ENCODE measurements at regions not wholly inside any gene's neighbourhood (a gene's known extent, or its start where the extent isn't known, plus 50 kb on each side); places are given as distances from the start of the nearest gene placed in this dataset.

GRCh38 chr5:56340196-56340980 is 107.3 kb upstream of the ANKRD55 start:
- no peaks in the 10 kb centered on the region for H3K27me3 ChIP-seq (replicated peaks; ENCODE audit: insufficient read depth)
- WGBS, result 50% methylated on average over 3 of the region's 3 CpGs
- H3K4me1 ChIP-seq (replicated peaks), result no peaks in the 10 kb centered on the region
- DNase-seq (ENCODE audit: low spot score), result no peak
- no peaks in the 10 kb centered on the region for H3K36me3 ChIP-seq
- H3K9me3 ChIP-seq, result no peaks in the 10 kb centered on the region
- intact Hi-C loops (cut with DNase I), result no loop called here
- TF ChIP-seq CTCF (IDR thresholded peaks at IDR 0.05) (no peak), POLR2AphosphoS5 (IDR thresholded peaks at IDR 0.05) (no peak)
- H3K4me3 ChIP-seq, result no peak overlapping the region
- H3K27ac ChIP-seq, result no peak overlapping the region

- TF ChIP-seq POLR2AphosphoS5 (IDR thresholded peaks at IDR 0.05), result no peak
- no peak overlapping the region for H3K27ac ChIP-seq
- no peak for DNase-seq (ENCODE audit: low spot score)
- no peaks in the 10 kb centered on the region for H3K9me3 ChIP-seq
- WGBS, result 93% methylated on average over 4 of the region's 4 CpGs
- H3K27me3 ChIP-seq (replicated peaks; ENCODE audit: insufficient read depth), result no peaks in the 10 kb centered on the region
- no peaks in the 10 kb centered on the region for H3K36me3 ChIP-seq
- no peak overlapping the region for H3K4me3 ChIP-seq
- no peaks in the 10 kb centered on the region for H3K4me1 ChIP-seq (replicated peaks)
- intact Hi-C loops (cut with DNase I), result no loop called here
Measured at GRCh38 chr5:56339732-56340131, 106.6 kb upstream of the ANKRD55 start.

GRCh38 chr5:56337715-56338319 is 104.7 kb upstream of the ANKRD55 start:
- no peaks in the 10 kb centered on the region for H3K9me3 ChIP-seq
- no peaks in the 10 kb centered on the region for H3K27me3 ChIP-seq (replicated peaks; ENCODE audit: insufficient read depth)
- TF ChIP-seq POLR2AphosphoS5 (IDR thresholded peaks at IDR 0.05), result no peak
- TF ChIP-seq POLR2A (IDR thresholded peaks at IDR 0.05), result no peak
- no peak for TF ChIP-seq CTCF (IDR thresholded peaks at IDR 0.05)
- no peaks in the 10 kb centered on the region for H3K36me3 ChIP-seq
- no peaks in the 10 kb centered on the region for H3K4me1 ChIP-seq (replicated peaks)
- intact Hi-C loops (cut with DNase I), result no loop called here
- 89% methylated on average over 5 of the region's 5 CpGs for WGBS
- no peak for DNase-seq (ENCODE audit: low spot score)
- H3K27ac ChIP-seq, result no peak overlapping the region
- no peak overlapping the region for H3K4me3 ChIP-seq

- TF ChIP-seq POLR2A (IDR thresholded peaks at IDR 0.05) (no peak), POLR2AphosphoS5 (IDR thresholded peaks at IDR 0.05) (no peak), CTCF (IDR thresholded peaks at IDR 0.05) (no peak)
- H3K4me3 ChIP-seq, result no peak overlapping the region
- H3K27ac ChIP-seq, result no peak overlapping the region
- intact Hi-C loops (cut with DNase I), result no loop called here
- H3K9me3 ChIP-seq, result no peaks in the 10 kb centered on the region
- no peaks in the 10 kb centered on the region for H3K4me1 ChIP-seq (replicated peaks)
- DNase-seq (ENCODE audit: low spot score), result no peak
- no peaks in the 10 kb centered on the region for H3K27me3 ChIP-seq (replicated peaks; ENCODE audit: insufficient read depth)
- H3K36me3 ChIP-seq, result no peaks in the 10 kb centered on the region
Measured at GRCh38 chr5:56335212-56335611, 102.1 kb upstream of the ANKRD55 start.

GRCh38 chr5:56330806-56331205 is 97.7 kb upstream of the ANKRD55 start:
- Histone ChIP-seq H3K27me3 (replicated peaks; ENCODE audit: insufficient read depth) (no peaks in the 10 kb centered on the region), H3K4me3 (no peak overlapping the region), H3K36me3 (no peaks in the 10 kb centered on the region), H3K4me1 (replicated peaks) (no peaks in the 10 kb centered on the region), H3K9me3 (no peaks in the 10 kb centered on the region), H3K27ac (no peak overlapping the region)
- no peak for DNase-seq (ENCODE audit: low spot score)
- TF ChIP-seq POLR2A (IDR thresholded peaks at IDR 0.05) (no peak), POLR2AphosphoS5 (IDR thresholded peaks at IDR 0.05) (no peak), CTCF (IDR thresholded peaks at IDR 0.05) (no peak)
- intact Hi-C loops (cut with DNase I), result no loop called here
- WGBS, result 96% methylated on average over 1 of the region's 1 CpG

Measured in prostate gland (tissue), 2 donors.